NCI-H187 (cell line): ENCODE measurements at regions not wholly inside any gene's neighbourhood (a gene's known extent, or its start where the extent isn't known, plus 50 kb on each side); places are given as distances from the start of the nearest gene placed in this dataset.

Source experiments
- DNase-seq, 2 experiments: peaks; one replicate each; lab custom pipeline; 2025; lab: John Stamatoyannopoulos, UW

- no peak for DNase-seq
Observed at GRCh38 chr15:88315221-88315878, 58.8 kb upstream of the NTRK3 start.

- no peak for DNase-seq
Observed at GRCh38 chr15:88312941-88313579, 56.5 kb upstream of the NTRK3 start.

- no peak for DNase-seq
Observed at GRCh38 chr15:88309363-88309762, 52.8 kb upstream of the NTRK3 start.

- DNase-seq = no peak
Observed at GRCh38 chr15:88307344-88307743, 50.8 kb upstream of the NTRK3 start.
